ENCODE measurements at regions not wholly inside any gene's neighbourhood (a gene's known extent, or its start where the extent isn't known, plus 50 kb on each side); places are given as distances from the start of the nearest gene placed in this dataset.

DNA sequence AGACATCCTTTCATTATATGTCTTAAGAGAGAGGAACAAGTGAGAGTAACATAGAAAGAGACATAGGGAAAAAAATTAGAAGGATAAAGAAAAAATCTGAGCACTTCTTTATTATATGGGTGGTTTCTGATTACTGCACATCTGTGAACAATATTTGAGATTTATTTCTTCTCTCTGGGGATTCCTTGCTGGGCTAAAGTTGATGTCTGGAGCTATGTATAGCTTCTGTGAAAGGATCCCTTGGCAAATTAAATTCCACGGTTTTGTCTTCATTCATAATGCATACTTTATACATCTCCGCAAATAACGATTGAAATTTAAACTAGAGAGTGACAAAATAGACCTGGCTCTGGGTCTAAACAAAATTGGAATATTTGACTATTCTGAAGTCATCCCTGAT, 232.2 kb upstream of the CTBP2 start:
- DNase-seq = no peak

DNA sequence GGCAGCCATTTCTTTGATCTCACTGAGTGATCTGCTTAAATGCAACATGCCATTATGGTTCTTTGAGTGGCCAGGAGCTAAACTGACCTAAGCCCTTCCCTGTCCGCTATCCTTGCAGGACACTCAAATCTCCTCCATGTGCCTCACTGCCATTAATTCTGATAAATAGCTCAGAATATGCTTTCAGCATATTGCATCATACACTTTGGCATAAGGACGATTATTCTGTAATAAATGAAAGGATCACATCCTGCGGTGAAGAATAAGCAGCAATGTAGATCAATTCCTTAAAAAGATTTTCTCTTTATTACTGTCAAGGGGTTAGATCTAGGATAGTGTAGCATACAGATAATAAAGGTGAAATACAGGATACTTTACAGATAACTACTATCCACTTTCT, 231.8 kb upstream of the CTBP2 start:
- DNase-seq = no peak

DNA sequence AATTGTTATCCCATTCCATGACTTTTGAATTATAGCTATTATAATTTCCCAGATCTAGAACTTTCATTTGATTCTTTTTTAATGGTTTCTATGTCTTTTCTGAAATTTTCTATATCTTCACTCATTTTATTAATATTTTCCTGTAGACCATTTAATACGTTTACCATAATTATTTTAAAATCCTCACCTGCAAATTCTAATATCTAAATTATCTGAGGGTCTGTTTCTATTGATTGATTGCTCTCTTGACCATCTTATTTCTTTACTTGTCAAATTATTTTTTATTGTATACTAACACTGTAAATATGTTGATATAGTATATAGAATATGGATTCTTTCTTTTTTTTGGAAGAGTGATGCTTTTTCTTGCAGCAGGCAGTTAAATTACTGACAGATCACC, 229.3 kb upstream of the CTBP2 start:
- DNase-seq = no peak

DNA sequence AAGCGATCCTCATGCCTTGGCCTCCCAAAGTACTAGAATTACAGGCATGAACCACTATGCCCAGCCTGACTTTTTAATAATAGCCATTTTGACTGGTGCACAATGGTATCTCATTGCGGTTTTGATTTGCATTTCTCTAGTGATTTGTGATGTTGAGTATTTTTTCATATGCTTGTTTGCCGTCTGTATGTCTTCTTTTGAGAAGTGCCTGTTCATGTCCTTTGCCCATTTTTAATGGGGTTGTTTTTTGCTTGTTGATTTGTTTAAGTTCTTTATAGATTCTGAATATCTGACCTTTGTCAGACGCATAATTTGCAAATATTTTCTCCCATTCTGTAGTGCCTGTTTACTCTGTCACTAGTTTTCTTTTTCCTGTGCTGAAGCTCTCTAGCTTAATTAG, 219.2 kb upstream of the CTBP2 start:
- DNase-seq = no peak

DNA sequence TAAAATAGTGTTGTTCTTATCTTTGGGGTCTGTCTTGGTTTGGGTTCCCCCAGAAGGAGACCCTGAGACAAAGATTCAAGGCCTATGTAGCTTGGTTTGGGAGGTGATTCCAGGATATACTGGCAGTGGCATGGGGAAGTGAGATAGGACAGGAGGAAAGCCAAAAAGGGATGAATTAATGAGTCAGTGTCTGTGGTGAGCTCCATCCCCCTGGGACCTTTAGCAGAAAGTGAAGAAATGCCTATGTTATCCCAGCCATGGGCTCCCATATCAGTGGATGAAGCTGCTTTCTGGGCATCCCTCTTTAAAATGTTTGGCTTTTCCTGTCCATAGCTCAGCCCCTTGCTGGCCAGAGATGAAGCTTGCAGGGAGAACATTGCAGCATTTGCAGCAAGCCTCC, 217.0 kb upstream of the CTBP2 start:
- no peak for DNase-seq

DNA sequence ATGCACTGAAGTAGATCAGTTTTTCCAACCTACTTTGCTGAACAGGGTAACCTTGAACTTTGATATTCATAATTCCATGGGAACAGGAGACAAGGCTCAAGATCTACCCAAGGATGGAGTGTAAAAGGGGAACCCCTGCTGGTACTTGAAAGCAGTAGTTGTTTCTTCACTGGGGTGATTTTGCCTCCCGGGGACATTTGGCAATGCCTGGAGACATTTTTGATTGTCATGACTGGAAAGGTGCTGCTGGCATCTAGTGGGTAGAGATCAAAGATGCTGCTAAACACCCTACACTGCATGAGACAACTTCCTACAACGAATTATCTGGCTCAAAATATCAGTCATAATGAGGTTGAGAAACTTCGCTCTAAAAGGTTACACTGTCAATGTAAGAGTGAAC, 214.8 kb upstream of the CTBP2 start:
- no peak for DNase-seq

DNA sequence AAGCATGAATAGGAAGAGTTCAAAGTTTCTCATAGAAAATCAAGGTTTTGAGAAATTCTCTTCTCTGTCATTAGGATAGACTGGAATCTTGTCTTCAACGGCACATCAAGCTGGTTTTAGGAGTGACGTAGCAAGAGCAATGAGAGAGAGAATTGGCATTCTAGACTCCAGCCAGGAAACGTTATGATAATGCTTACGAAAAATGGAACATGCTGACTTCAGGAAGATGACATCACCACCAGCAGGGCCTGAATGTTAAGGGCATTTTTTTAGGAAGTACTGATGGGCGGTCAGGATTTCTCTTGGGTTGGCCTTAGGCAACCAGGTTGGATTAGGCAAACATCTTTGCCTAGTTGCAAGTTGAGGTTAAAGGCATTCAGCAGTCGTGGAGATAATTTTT, 213.2 kb upstream of the CTBP2 start:
- no peak for DNase-seq

DNA sequence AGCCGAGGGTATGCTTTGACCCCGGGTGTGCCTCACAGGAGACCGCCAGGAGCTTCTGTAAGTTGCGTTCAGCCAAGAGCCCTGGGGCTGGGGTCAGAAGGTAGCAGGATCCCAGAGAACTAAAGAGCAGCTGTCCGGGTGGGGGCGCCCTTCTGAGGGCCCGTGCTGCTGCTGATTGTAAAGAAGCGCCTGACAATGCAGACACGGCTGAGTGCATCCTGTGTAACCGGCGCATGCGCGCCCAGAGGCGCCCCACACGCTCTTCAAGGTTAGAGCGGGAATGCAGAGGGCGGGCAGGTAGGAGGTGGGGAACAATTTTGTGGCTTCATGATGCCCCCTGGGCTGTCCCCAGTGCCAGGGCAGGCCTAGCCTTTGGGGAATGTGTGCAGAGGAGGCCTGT, 210.2 kb upstream of the CTBP2 start:
- no peak for DNase-seq

DNA sequence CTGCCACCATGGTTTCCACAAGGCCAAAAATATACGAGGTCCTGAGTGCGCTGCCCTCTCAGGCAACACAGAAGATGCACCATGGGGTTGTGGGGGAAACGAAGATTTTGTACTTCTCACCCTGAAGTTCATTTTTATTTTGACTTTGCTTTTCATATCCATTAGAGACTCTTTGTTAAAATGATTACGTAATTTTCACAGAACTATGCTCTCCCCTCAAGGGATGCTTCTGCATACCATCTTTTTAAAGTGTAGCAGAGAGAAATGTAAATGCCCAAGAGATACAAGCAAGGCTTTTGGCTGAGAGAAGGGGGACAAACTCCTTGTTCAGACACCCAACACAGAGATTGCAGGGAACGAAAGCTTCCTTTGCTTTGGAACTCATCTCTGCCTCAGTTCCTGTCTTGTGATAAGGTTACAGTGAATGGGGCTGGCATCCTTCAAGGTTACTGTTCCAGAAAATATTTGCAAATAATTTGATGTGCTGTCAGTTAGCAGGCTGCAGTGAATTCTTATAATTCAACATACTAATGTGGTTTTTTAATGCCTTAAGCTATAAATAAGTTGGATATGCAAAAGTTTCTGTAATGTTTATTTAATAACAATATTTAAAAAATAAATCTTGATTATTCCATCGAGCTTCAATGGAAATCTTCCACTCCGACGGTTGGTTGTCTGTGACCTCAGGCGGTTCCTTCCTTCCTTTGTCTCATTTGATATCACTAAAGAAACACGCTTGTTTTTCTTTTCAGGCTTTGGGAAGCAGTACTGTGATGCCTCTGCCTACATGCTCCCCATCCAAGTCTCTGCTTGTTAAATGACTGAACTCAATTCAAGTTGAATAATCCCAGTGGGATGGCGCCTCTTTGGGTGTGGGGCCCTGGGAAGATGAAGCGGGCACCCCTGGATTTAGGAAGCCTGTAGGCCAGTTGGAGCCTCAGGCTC, 209.3 kb upstream of the CTBP2 start:
- no peak for DNase-seq

DNA sequence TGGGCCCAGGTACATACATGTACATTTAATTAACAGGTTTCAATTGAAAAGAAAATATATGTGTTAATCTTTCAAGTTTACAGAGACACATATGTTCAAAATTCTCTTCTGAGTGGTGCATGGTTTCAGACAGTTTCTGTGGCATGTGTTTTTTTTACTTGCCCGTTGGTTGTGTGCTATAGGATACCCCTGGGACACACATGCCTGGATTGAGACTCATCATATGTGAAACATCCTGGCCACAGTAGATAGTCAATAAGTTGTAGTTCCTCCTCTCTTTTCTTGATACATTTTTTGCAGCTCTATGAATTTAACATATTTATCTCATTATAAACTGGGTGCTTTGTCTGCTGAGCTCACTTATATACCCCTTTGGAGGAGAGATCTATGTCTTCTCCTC, 207.8 kb upstream of the CTBP2 start:
- no peak for DNase-seq

DNA sequence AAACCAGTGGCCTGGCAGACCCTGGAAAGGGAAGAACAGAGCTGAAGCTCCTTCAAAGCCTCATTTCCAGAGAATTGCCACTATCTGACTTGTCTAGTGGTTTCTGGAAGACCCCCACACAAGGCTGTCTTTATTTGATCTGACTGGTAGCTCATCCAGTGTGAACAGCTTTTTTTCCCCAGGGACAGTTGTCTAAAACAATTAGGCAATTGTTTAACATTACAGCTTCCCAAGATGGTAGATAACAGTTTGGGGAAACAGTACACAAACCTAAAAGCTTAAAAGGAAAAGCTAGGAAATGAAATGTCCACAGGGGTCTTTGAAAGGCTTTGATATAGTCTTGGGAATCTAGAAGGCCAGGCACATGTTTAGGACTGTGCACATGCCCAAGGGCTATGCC, 203.4 kb upstream of the CTBP2 start:
- DNase-seq = no peak

DNA sequence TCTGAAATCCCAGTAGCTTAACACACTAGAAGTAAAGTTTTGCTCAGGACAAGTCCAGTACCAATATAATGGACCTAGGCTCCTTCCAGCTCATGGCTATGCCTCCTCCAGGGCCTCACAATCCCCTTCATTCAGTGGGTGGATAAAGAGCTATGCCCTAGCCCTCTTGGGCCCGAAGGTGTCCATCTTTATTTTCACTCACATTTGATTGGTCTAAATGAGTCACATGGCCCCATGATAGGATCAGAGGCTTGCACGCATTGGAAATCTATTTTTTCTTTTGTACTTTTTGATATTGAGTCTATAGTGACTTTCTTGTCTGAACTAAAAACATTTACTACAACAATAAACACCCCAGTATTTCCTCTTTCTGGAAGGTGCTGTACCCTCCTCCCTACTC, 202.6 kb upstream of the CTBP2 start:
- no peak for DNase-seq

DNA sequence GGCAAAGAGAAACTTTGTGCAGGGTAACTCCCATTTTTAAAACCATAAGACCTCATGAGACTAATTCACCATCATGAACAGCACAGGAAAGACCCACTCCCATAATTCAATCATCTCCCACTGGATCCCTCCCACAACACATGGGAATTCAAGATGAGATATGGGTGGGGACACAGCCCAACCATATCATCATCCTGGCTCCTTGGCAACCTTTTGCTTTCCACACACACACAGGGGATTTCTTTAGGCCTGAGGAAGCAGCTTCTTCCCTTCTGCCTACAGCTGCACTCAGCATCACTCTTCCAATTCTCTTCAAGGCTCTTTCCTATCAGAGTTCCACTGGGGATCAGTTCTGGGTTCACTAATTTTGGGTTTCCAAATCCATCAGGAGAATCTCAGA, 199.0 kb upstream of the CTBP2 start:
- DNase-seq = no peak

DNA sequence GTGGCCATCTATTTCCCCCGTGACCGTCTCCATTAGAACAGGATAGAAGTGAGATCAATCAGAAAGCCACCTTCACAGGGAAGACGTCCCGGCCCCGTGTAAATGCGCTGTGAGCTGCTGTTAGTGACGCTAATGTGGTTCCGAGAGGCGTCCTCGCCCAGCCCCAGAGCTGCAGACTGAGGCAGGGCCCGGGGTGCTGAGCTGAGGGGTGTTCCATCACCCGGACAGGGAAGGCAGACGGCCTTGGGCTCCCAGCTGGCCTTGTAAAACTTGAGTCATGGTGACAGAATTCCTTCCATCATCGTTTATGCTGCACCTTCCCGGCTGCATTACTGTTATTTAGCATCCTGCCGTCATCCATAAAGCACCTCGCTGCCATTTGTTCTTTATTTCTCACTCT, 195.3 kb upstream of the CTBP2 start:
- DNase-seq = no peak

DNA sequence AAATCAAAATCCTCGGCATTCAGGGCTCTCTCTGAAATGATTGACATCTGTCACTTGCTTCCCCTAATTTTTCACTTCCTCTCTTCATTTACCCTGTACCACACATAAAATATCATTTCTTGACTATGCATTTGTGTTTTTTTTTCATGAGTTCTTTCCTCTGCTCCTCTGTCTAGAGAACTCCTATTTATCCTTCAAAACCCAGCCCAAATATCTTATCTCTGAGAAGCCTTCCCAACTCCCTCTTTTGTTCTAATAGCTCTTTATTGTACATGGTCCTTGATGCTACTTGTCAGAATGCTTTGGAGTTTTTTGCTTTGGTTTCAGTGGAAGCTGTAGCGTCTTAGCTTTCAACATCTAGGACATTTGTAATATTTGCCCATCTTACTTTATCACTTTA, 190.2 kb upstream of the CTBP2 start:
- no peak for DNase-seq

DNA sequence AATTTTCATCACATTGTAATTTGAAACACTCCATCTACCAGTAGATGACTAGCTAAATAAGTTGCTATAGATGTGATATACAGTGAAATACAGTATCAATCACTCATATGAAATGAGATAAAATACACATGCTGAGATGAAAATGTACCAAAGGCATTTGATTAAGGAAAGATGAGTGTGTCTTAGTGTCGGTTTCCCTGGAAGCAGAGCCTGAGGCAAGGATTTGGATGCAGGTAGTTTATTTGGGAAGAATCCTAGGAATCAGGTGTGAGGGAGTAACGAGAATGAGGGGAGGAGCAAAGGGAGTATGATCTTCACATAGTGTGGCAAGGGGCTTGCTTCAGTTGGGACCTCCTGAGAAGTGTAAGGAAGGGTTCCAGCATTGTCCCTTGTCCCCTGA, 188.2 kb upstream of the CTBP2 start:
- DNase-seq = no peak

DNA sequence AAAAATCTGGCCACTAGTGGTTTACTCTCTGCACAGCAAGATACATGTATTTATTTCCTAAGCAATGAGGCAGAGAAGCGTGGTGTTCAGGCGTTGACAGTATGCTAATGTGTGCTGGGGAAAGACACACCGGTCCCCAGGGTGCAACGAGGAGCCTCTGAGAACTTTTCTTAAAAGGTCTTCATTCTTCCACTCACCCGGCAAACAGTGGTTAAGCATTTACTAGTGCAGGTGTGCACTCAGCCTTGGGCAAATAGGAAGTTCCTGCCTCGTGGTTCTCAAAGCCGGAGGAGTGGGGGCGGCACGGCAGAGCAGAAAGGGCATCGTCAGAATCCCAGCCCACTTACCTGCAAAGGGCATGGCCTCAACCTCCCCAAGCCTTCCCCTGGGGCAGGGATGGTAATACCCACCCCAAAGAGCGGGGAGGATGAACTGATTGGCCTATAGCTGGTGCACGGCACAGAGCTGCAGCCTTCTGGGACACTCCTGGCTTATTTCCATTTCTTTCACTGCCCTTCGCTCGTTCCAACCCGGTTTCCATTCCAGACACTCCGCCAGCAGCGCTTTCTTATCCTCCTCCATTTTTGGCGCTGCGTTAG, 184.3 kb upstream of the CTBP2 start:
- no peak for DNase-seq

DNA sequence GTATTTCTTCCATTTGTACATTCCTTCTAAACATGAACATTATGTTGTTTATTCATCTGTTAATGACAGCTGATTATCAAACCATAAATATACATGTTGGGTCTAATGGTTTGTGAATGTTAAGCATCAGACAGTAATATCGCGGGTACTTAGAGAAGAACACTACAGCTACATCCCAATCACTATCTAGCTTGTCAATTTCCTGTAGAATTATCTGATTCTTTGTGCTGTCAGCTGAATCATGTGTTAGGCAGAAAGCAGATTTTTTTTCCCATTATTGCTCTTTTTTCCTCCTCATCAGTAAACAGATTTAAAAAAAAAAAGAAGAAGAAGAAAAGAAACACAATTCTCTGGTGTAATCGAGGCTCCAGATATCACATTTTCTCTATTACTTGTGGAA, 183.6 kb upstream of the CTBP2 start:
- no peak for DNase-seq

DNA sequence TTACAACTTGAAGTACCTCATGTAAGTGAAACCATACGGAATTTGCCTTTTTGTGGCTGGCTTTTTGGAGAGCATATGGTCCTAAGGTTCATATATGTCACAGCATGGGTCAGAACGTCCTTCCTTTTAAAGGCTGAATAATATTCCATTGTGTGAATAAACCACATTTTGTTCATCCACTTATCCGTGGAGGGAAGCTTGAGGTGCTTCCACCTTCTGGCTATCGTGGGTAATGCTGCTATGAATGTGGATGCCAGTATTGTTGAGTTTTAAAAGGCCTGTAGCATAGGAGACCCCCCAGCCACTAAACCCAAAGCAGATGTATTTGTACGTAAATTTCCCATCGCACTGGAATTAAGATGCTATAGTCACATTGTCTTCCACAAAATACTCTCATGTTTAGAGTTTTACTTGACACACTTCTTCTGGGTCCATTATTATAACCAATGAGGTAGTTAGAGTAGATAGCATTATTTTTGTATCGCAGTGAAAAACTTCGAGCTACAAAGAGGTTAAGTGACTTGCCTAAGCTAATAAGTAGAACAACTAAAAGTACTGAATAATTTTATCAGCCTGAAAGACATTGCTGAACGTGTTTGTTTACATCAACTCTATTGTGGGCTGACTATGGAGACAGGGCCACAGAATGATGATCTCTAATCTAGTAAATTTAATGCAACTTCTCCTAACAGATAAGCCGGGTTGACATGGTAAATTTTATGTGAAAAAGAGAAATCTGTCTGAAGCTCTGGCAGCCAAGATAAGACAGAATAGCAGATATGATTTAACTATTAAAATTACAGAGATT, 183.0 kb upstream of the CTBP2 start:
- DNase-seq = no peak

DNA sequence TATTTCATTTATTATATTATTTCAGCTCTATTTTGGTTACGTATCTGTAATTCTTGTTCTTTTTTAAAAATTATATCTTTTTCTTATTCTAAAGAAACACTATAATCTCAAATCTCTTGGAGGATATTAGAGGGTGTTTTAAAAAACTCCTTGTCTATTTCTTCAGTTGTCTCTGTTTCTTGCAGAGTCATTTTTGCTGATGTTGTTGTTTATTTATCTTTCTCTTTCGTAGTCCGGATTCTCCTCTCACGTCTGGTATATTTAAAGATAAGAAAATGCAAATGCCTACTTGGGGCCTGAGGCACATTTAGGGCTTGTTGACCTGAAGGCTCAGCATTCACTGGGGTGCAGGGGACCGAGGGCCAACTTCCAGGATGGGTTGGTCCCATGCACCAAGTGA, 181.2 kb upstream of the CTBP2 start:
- DNase-seq = no peak

DNA sequence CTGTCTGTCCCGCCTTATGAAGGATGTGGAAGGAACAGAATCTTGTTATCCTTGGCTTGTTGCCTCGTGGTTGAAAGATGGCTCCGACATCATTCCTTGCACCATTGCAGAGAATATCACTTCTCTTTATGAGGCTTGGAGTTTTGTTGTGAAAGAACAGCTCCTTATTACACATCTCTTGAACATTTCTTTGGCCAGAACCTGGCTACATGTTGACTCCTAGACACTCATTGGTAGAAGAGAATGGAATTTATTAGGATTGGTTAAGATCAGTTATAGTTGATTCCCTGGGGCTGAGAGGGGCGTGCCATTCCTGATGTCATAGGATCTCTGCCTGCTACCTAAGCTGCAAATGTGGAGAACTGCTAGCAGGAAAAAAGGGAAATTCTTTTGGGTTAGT, 180.5 kb upstream of the CTBP2 start:
- no peak for DNase-seq

DNA sequence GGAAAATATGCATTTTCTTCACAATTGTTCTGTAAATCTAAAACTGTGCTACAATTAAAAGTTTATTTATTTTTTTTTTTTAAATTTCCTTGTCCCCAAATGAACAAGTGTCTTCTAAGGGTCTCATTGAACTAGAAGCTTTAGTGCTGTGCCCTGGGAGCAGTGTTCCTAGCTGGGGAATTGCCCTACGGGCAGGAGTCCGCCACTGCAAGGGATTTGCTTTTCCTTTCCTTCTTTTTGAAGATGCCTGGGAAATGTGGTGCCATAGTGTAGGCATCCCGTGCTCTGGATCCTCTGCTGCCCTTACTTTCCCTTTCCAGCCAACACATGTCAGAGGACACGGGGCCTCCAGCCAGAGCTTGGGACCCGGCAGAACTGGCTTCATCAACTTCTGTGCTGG, 177.1 kb upstream of the CTBP2 start:
- DNase-seq = no peak

DNA sequence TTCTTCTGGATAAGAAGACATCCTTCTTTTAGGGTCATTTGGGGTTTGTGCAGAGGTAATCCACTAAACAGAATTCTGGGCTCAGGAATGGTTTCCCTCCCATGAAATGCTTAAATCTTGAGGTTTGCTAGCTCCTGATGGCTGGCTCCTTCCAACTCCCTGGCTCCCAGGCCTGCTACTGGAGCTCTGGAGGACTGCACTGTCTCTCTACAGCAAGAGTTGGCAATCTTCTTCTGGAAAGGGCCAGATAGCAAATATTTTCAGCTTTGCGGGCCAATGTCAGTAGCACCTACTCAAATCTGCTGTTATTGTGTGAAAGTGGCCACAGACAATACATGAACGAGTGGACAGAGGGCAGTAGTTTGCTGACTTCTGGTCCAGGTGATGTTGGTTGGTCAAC, 174.2 kb upstream of the CTBP2 start:
- DNase-seq = no peak

DNA sequence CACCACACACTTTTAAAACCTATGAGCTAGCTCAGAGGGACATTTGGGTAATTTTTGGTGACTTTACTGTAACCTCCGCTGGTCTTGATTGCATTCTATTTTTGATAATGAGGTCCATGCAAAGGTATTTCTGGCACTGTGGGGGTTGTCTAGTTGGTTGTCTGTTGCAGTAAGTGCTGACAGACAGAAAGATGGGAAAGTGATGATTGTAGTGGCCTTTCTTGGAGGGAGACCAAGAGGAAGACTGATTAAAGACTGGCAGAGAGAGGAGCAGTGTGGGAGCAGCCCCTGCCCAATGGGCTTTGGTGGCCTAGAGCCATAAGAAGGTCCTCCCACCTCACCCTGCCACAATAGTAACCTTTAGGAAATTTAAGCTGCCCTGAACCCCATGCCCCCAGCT, 173.4 kb upstream of the CTBP2 start:
- no peak for DNase-seq
